SW480 (cell line): ENCODE measurements at regions not wholly inside any gene's neighbourhood (a gene's known extent, or its start where the extent isn't known, plus 50 kb on each side); places are given as distances from the start of the nearest gene placed in this dataset.
"Not testable (repeated sequence)": the region's sequence is repeated elsewhere in the genome, so short reads cannot be mapped to it uniquely, and the experiment has no call there.

Experiments
- DNase-seq: peaks from one replicate; pipeline ENCODE4 v3.0.0-alpha.2; 2016; ENCODE audit warnings: low spot score

- DNase-seq, result not testable (repeated sequence)
Measured at GRCh38 chr7:149930374-149931068, 56.8 kb downstream of the ATP6V0E2 start.

- DNase-seq, result not testable (repeated sequence)
Measured at GRCh38 chr7:149933776-149934175, 60.0 kb downstream of the ATP6V0E2 start.

GRCh38 chr7:149947346-149947745 lies 73.6 kb downstream of the ATP6V0E2 start:
- not testable (repeated sequence) for DNase-seq

GRCh38 chr7:149948444-149948843 lies 74.7 kb downstream of the ATP6V0E2 start:
- not testable (repeated sequence) for DNase-seq

- not testable (repeated sequence) for DNase-seq
Measured at GRCh38 chr7:149949863-149950577, 76.3 kb downstream of the ATP6V0E2 start.

GRCh38 chr7:149950578-149950924 lies 76.8 kb downstream of the ATP6V0E2 start:
- DNase-seq, result not testable (repeated sequence)

GRCh38 chr7:149951579-149951978 lies 77.8 kb downstream of the ATP6V0E2 start:
- not testable (repeated sequence) for DNase-seq

GRCh38 chr7:149958880-149959279 lies 85.1 kb downstream of the ATP6V0E2 start:
- DNase-seq, result not testable (repeated sequence)

- DNase-seq, result not testable (repeated sequence)
Measured at GRCh38 chr7:149960863-149961262, 87.1 kb downstream of the ATP6V0E2 start.

GRCh38 chr7:149961878-149962277 lies 88.1 kb downstream of the ATP6V0E2 start:
- not testable (repeated sequence) for DNase-seq

- not testable (repeated sequence) for DNase-seq
Measured at GRCh38 chr7:149962685-149963319, 89.0 kb downstream of the ATP6V0E2 start.

- not testable (repeated sequence) for DNase-seq
Measured at GRCh38 chr7:149963985-149964384, 90.2 kb downstream of the ATP6V0E2 start.

- not testable (repeated sequence) for DNase-seq
Measured at GRCh38 chr7:149966444-149966843, 92.7 kb downstream of the ATP6V0E2 start.

GRCh38 chr7:149972977-149973376 lies 99.2 kb downstream of the ATP6V0E2 start:
- DNase-seq, result not testable (repeated sequence)

- not testable (repeated sequence) for DNase-seq
Measured at GRCh38 chr7:149973681-149974080, 99.9 kb downstream of the ATP6V0E2 start.

GRCh38 chr7:149975608-149976007 lies 101.8 kb downstream of the ATP6V0E2 start:
- not testable (repeated sequence) for DNase-seq

- DNase-seq, result not testable (repeated sequence)
Measured at GRCh38 chr7:149978537-149978936, 104.8 kb downstream of the ATP6V0E2 start.

- not testable (repeated sequence) for DNase-seq
Measured at GRCh38 chr7:149978944-149979343, 105.2 kb downstream of the ATP6V0E2 start.

- not testable (repeated sequence) for DNase-seq
Measured at GRCh38 chr7:149982537-149983112, 108.9 kb downstream of the ATP6V0E2 start.

GRCh38 chr7:149986866-149987265 lies 113.1 kb downstream of the ATP6V0E2 start:
- not testable (repeated sequence) for DNase-seq

GRCh38 chr7:149991652-149992302 lies 118.0 kb downstream of the ATP6V0E2 start:
- DNase-seq, result not testable (repeated sequence)

GRCh38 chr7:149992366-149992765 lies 118.6 kb downstream of the ATP6V0E2 start:
- not testable (repeated sequence) for DNase-seq
